DOHH2 (cell line): ENCODE measurements at regions not wholly inside any gene's neighbourhood (a gene's known extent, or its start where the extent isn't known, plus 50 kb on each side); places are given as distances from the start of the nearest gene placed in this dataset.

Experiments used
- EZH2phosphoT487 ChIP-seq: fragments of 200-600 bp; sonication (generic); IDR thresholded peaks from 2 replicates; pipeline ENCODE4 v1.6.1; 2017; ENCODE audit warnings: borderline replicate concordance, mild to moderate bottlenecking, antibody characterized with exemption, low read length, moderate library complexity, mixed read lengths
- TF ChIP-seq, protein P1 (sequence below): fragments of 200-600 bp; sonication (generic); IDR thresholded peaks from one replicate; pipeline ENCODE4 v1.5.1; 2014; ENCODE audit warnings: antibody characterized with exemption, mild to moderate bottlenecking, low read depth, low read length; ENCODE audit not compliant: poor library complexity, severe bottlenecking

DNA sequence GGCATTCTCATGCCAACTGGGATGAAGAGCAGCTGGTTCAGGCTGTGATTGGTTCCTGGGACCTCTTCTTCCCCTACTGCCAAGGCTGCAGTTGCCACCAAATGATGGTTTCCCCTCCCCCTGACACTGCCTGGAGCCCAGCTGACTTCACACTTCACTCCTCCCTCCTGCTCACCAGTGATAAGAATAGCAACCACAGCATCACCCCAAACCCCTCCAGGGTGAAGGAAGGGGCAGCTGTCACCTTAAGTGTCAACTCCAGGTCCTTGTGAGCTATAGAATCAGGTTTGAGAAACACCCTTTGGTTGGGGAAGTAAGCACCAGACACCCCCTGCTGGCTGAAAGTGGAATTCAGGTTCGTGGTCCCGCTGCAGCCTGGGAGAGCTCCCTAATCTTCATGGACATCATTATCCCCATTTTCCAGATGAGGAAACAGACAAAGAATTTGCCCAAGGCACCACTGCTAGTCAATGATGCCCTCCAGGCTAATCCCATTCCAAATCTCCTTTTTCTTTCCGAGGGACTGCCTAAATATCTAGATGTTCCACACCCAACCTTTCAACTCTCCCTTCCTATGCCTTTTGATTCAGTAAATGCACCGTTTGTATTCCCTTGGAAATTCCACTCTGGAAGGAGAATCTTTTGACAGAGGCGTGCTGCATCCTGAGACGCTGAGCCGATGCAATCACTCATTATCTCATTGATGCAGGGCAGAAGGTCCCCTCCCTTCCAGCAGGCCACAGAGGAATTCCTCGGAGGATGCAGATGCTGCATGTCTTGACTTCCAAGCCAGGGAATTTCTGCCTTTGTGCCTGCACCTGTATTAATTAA, 50.6 kb upstream of the UQCRFS1 start:
- TF ChIP-seq, protein P1, sequence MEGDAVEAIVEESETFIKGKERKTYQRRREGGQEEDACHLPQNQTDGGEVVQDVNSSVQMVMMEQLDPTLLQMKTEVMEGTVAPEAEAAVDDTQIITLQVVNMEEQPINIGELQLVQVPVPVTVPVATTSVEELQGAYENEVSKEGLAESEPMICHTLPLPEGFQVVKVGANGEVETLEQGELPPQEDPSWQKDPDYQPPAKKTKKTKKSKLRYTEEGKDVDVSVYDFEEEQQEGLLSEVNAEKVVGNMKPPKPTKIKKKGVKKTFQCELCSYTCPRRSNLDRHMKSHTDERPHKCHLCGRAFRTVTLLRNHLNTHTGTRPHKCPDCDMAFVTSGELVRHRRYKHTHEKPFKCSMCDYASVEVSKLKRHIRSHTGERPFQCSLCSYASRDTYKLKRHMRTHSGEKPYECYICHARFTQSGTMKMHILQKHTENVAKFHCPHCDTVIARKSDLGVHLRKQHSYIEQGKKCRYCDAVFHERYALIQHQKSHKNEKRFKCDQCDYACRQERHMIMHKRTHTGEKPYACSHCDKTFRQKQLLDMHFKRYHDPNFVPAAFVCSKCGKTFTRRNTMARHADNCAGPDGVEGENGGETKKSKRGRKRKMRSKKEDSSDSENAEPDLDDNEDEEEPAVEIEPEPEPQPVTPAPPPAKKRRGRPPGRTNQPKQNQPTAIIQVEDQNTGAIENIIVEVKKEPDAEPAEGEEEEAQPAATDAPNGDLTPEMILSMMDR, result peak; percentile 85
- TF ChIP-seq EZH2phosphoT487, result no peak
